ENCODE measurements at regions not wholly inside any gene's neighbourhood (a gene's known extent, or its start where the extent isn't known, plus 50 kb on each side); places are given as distances from the start of the nearest gene placed in this dataset.

- TF ChIP-seq, protein P1, sequence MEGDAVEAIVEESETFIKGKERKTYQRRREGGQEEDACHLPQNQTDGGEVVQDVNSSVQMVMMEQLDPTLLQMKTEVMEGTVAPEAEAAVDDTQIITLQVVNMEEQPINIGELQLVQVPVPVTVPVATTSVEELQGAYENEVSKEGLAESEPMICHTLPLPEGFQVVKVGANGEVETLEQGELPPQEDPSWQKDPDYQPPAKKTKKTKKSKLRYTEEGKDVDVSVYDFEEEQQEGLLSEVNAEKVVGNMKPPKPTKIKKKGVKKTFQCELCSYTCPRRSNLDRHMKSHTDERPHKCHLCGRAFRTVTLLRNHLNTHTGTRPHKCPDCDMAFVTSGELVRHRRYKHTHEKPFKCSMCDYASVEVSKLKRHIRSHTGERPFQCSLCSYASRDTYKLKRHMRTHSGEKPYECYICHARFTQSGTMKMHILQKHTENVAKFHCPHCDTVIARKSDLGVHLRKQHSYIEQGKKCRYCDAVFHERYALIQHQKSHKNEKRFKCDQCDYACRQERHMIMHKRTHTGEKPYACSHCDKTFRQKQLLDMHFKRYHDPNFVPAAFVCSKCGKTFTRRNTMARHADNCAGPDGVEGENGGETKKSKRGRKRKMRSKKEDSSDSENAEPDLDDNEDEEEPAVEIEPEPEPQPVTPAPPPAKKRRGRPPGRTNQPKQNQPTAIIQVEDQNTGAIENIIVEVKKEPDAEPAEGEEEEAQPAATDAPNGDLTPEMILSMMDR (IDR thresholded peaks at IDR 0.05 in 4 of 5, conservative IDR thresholded peaks at IDR 0.05 in 1 of 5) = no peak
- no peak for TF ChIP-seq POLR2A (IDR thresholded peaks at IDR 0.05)
These were observed 334.5 kb upstream of the BCHE start for GRCh38 chr3:166171695-166172094.

Measured in gastrocnemius medialis (tissue), 4 donors.